T-helper 1 cell treated with Interleukin-12 subunit alpha and Interleukin-12 subunit beta and Interleukin-4 antibody, amounts not matched to agents 30 μg/mL and 1 μg/mL, for 36 hours (primary cell): ENCODE measurements at regions not wholly inside any gene's neighbourhood (a gene's known extent, or its start where the extent isn't known, plus 50 kb on each side); places are given as distances from the start of the nearest gene placed in this dataset.

Experiments used
- H3K27ac Mint-ChIP-seq: one replicate; pipeline ENCODE4 v1.8.0; 2021; ENCODE audit warnings: mild to moderate bottlenecking, mixed read lengths
- H3K27me3 Mint-ChIP-seq: one replicate; pipeline ENCODE4 v1.8.0; 2021; ENCODE audit warnings: low read depth, mixed read lengths
- H3K36me3 Mint-ChIP-seq: one replicate; pipeline ENCODE4 v1.8.0; 2021; ENCODE audit warnings: low read depth, mixed read lengths
- H3K4me1 Mint-ChIP-seq: one replicate; pipeline ENCODE4 v1.8.0; 2021; ENCODE audit warnings: low read depth, mixed read lengths
- H3K4me3 Mint-ChIP-seq: one replicate; pipeline ENCODE4 v1.8.0; 2021; ENCODE audit warnings: mild to moderate bottlenecking, moderate library complexity, mixed read lengths
- H3K9me3 Mint-ChIP-seq: one replicate; pipeline ENCODE4 v1.8.0; 2021; ENCODE audit warnings: mixed read lengths

GRCh38 chr2:194270648-194271047, 1386.4 kb upstream of the SLC39A10 start:
- Mint-ChIP-seq H3K9me3 (no peaks in the 10 kb centered on the region), H3K4me1 (no peaks in the 10 kb centered on the region), H3K36me3 (no peaks in the 10 kb centered on the region), H3K4me3 (no peak overlapping the region), H3K27me3 (no peaks in the 10 kb centered on the region), H3K27ac (no peak overlapping the region)

- Mint-ChIP-seq H3K4me3 (no peak overlapping the region), H3K9me3 (no peaks in the 10 kb centered on the region), H3K36me3 (no peaks in the 10 kb centered on the region), H3K4me1 (no peaks in the 10 kb centered on the region), H3K27me3 (no peaks in the 10 kb centered on the region), H3K27ac (no peak overlapping the region)
These were observed 1392.4 kb upstream of the SLC39A10 start for GRCh38 chr2:194264586-194264985.

GRCh38 chr2:194260185-194260584, 1396.8 kb upstream of the SLC39A10 start:
- no peak overlapping the region for H3K4me3 Mint-ChIP-seq
- no peaks in the 10 kb centered on the region for H3K4me1 Mint-ChIP-seq
- H3K36me3 Mint-ChIP-seq, result no peaks in the 10 kb centered on the region
- H3K27me3 Mint-ChIP-seq, result no peaks in the 10 kb centered on the region
- H3K27ac Mint-ChIP-seq, result no peak overlapping the region
- no peaks in the 10 kb centered on the region for H3K9me3 Mint-ChIP-seq

GRCh38 chr2:194257095-194257494, 1399.9 kb upstream of the SLC39A10 start:
- Mint-ChIP-seq H3K36me3 (no peaks in the 10 kb centered on the region), H3K4me1 (no peaks in the 10 kb centered on the region), H3K27ac (no peak overlapping the region), H3K9me3 (no peaks in the 10 kb centered on the region), H3K4me3 (no peak overlapping the region), H3K27me3 (no peaks in the 10 kb centered on the region)

GRCh38 chr2:194253528-194254259, 1403.3 kb upstream of the SLC39A10 start:
- Mint-ChIP-seq H3K4me3 (no peak overlapping the region), H3K9me3 (no peaks in the 10 kb centered on the region), H3K4me1 (no peaks in the 10 kb centered on the region), H3K27ac (no peak overlapping the region), H3K36me3 (no peaks in the 10 kb centered on the region), H3K27me3 (no peaks in the 10 kb centered on the region)

- no peaks in the 10 kb centered on the region for H3K4me1 Mint-ChIP-seq
- no peaks in the 10 kb centered on the region for H3K27me3 Mint-ChIP-seq
- H3K27ac Mint-ChIP-seq, result no peak overlapping the region
- H3K9me3 Mint-ChIP-seq, result no peaks in the 10 kb centered on the region
- no peaks in the 10 kb centered on the region for H3K36me3 Mint-ChIP-seq
- no peak overlapping the region for H3K4me3 Mint-ChIP-seq
These were observed 1404.9 kb upstream of the SLC39A10 start for GRCh38 chr2:194252127-194252526.

- Mint-ChIP-seq H3K27me3 (no peaks in the 10 kb centered on the region), H3K4me1 (no peaks in the 10 kb centered on the region), H3K9me3 (no peaks in the 10 kb centered on the region), H3K27ac (no peak overlapping the region), H3K4me3 (no peak overlapping the region), H3K36me3 (no peaks in the 10 kb centered on the region)
These were observed 1424.4 kb upstream of the SLC39A10 start for GRCh38 chr2:194232600-194232999.

- H3K4me3 Mint-ChIP-seq, result no peak overlapping the region
- no peak overlapping the region for H3K27ac Mint-ChIP-seq
These were observed 1433.8 kb upstream of the SLC39A10 start for GRCh38 chr2:194223218-194223617.

GRCh38 chr2:194214192-194214591, 1442.8 kb upstream of the SLC39A10 start:
- no peaks in the 10 kb centered on the region for H3K36me3 Mint-ChIP-seq
- no peak overlapping the region for H3K27ac Mint-ChIP-seq
- H3K9me3 Mint-ChIP-seq, result no peaks in the 10 kb centered on the region
- no peak overlapping the region for H3K4me3 Mint-ChIP-seq
- H3K27me3 Mint-ChIP-seq, result no peaks in the 10 kb centered on the region
- no peaks in the 10 kb centered on the region for H3K4me1 Mint-ChIP-seq

More at GRCh38 chr2:194223218-194223617, 1433.8 kb upstream of the SLC39A10 start:
- Mint-ChIP-seq H3K27me3 (no peaks in the 10 kb centered on the region), H3K4me1 (no peaks in the 10 kb centered on the region), H3K36me3 (no peaks in the 10 kb centered on the region), H3K9me3 (no peaks in the 10 kb centered on the region)

GRCh38 chr2:194205568-194206227, 1451.3 kb upstream of the SLC39A10 start:
- Mint-ChIP-seq H3K36me3 (no peaks in the 10 kb centered on the region), H3K4me1 (no peaks in the 10 kb centered on the region), H3K4me3 (no peak overlapping the region), H3K9me3 (peaks cover 4% of the 10 kb centered on the region), H3K27me3 (no peaks in the 10 kb centered on the region), H3K27ac (no peak overlapping the region)

- H3K4me1 Mint-ChIP-seq, result no peaks in the 10 kb centered on the region
- H3K9me3 Mint-ChIP-seq, result peaks cover 4% of the 10 kb centered on the region
- H3K4me3 Mint-ChIP-seq, result no peak overlapping the region
- no peaks in the 10 kb centered on the region for H3K36me3 Mint-ChIP-seq
- no peaks in the 10 kb centered on the region for H3K27me3 Mint-ChIP-seq
- H3K27ac Mint-ChIP-seq, result no peak overlapping the region
These were observed 1453.1 kb upstream of the SLC39A10 start for GRCh38 chr2:194203898-194204297.

- Mint-ChIP-seq H3K4me3 (no peak overlapping the region), H3K36me3 (no peaks in the 10 kb centered on the region), H3K4me1 (no peaks in the 10 kb centered on the region), H3K27ac (no peak overlapping the region), H3K27me3 (no peaks in the 10 kb centered on the region), H3K9me3 (peaks cover 3% of the 10 kb centered on the region)
These were observed 1474.1 kb upstream of the SLC39A10 start for GRCh38 chr2:194182888-194183287.

- Mint-ChIP-seq H3K27me3 (no peaks in the 10 kb centered on the region), H3K36me3 (no peaks in the 10 kb centered on the region), H3K9me3 (peaks cover 3% of the 10 kb centered on the region), H3K4me1 (no peaks in the 10 kb centered on the region), H3K27ac (no peak overlapping the region), H3K4me3 (no peak overlapping the region)
These were observed 1480.9 kb upstream of the SLC39A10 start for GRCh38 chr2:194176134-194176533.

GRCh38 chr2:194166818-194167217, 1490.2 kb upstream of the SLC39A10 start:
- no peaks in the 10 kb centered on the region for H3K36me3 Mint-ChIP-seq
- no peak overlapping the region for H3K4me3 Mint-ChIP-seq
- no peaks in the 10 kb centered on the region for H3K27me3 Mint-ChIP-seq
- no peaks in the 10 kb centered on the region for H3K4me1 Mint-ChIP-seq
- no peaks in the 10 kb centered on the region for H3K9me3 Mint-ChIP-seq
- no peak overlapping the region for H3K27ac Mint-ChIP-seq

- no peaks in the 10 kb centered on the region for H3K36me3 Mint-ChIP-seq
- H3K27me3 Mint-ChIP-seq, result no peaks in the 10 kb centered on the region
- H3K4me1 Mint-ChIP-seq, result no peaks in the 10 kb centered on the region
- no peaks in the 10 kb centered on the region for H3K9me3 Mint-ChIP-seq
- H3K4me3 Mint-ChIP-seq, result no peak overlapping the region
- no peak overlapping the region for H3K27ac Mint-ChIP-seq
These were observed 1501.6 kb upstream of the SLC39A10 start for GRCh38 chr2:194155431-194155830.
